ENCODE measurements at regions not wholly inside any gene's neighbourhood (a gene's known extent, or its start where the extent isn't known, plus 50 kb on each side); places are given as distances from the start of the nearest gene placed in this dataset.

GRCh38 chr3:66154444-66154861 lies 66.3 kb upstream of the SLC25A26 start:
- peaks cover 24% of the 10 kb centered on the region for H3K4me1 ChIP-seq
- peak overlapping the region; percentile 63 for H3K4me3 ChIP-seq
- no peaks in the 10 kb centered on the region for H3K9me3 ChIP-seq (replicated peaks)
- peak; percentile 19 for DNase-seq
- H3K36me3 ChIP-seq, result no peaks in the 10 kb centered on the region
- TF ChIP-seq CTCF (IDR thresholded peaks at IDR 0.05; ENCODE audit: borderline replicate concordance), result no peak
- intact Hi-C loops (cut with micrococcal nuclease), result no loop called here
- peak overlapping the region; percentile 90 for H3K27ac ChIP-seq (replicated peaks)
- H3K27me3 ChIP-seq (ENCODE audit: low read depth), result no peaks in the 10 kb centered on the region

GRCh38 chr3:66153481-66154443 lies 67.0 kb upstream of the SLC25A26 start:
- peak overlapping the region; percentile 63 for H3K4me3 ChIP-seq
- no peaks in the 10 kb centered on the region for H3K36me3 ChIP-seq
- intact Hi-C loops (cut with micrococcal nuclease), result no loop called here
- no peaks in the 10 kb centered on the region for H3K27me3 ChIP-seq (ENCODE audit: low read depth)
- no peaks in the 10 kb centered on the region for H3K9me3 ChIP-seq (replicated peaks)
- peak overlapping the region; percentile 90 for H3K27ac ChIP-seq (replicated peaks)
- DNase-seq, result no peak
- H3K4me1 ChIP-seq, result peaks cover 24% of the 10 kb centered on the region
- TF ChIP-seq CTCF (IDR thresholded peaks at IDR 0.05; ENCODE audit: borderline replicate concordance), result no peak

- no peak overlapping the region for H3K4me3 ChIP-seq
- DNase-seq, result no peak
- no peaks in the 10 kb centered on the region for H3K36me3 ChIP-seq
- no peak for TF ChIP-seq CTCF (IDR thresholded peaks at IDR 0.05; ENCODE audit: borderline replicate concordance)
- intact Hi-C loops (cut with micrococcal nuclease), result no loop called here
- peaks cover 24% of the 10 kb centered on the region for H3K4me1 ChIP-seq
- H3K27me3 ChIP-seq (ENCODE audit: low read depth), result no peaks in the 10 kb centered on the region
- no peak overlapping the region for H3K27ac ChIP-seq (replicated peaks)
- no peaks in the 10 kb centered on the region for H3K9me3 ChIP-seq (replicated peaks)
These were observed 68.5 kb upstream of the SLC25A26 start for GRCh38 chr3:66152336-66152735.

GRCh38 chr3:66150977-66151376 lies 69.8 kb upstream of the SLC25A26 start:
- no peak for TF ChIP-seq CTCF (IDR thresholded peaks at IDR 0.05; ENCODE audit: borderline replicate concordance)
- no peaks in the 10 kb centered on the region for H3K36me3 ChIP-seq

GRCh38 chr3:66149269-66149668 lies 71.5 kb upstream of the SLC25A26 start:
- Histone ChIP-seq H3K27me3 (ENCODE audit: low read depth) (no peaks in the 10 kb centered on the region), H3K4me1 (peaks cover 24% of the 10 kb centered on the region), H3K36me3 (no peaks in the 10 kb centered on the region), H3K27ac (replicated peaks) (no peak overlapping the region), H3K4me3 (no peak overlapping the region), H3K9me3 (replicated peaks) (no peaks in the 10 kb centered on the region)
- no peak for TF ChIP-seq CTCF (IDR thresholded peaks at IDR 0.05; ENCODE audit: borderline replicate concordance)
- intact Hi-C loops (cut with micrococcal nuclease), result no loop called here
- no peak for DNase-seq

More at GRCh38 chr3:66150977-66151376, 69.8 kb upstream of the SLC25A26 start:
- no peaks in the 10 kb centered on the region for H3K9me3 ChIP-seq (replicated peaks)
- H3K4me3 ChIP-seq, result no peak overlapping the region
- no peaks in the 10 kb centered on the region for H3K27me3 ChIP-seq (ENCODE audit: low read depth)
- no peak overlapping the region for H3K27ac ChIP-seq (replicated peaks)
- intact Hi-C loops (cut with micrococcal nuclease), result no loop called here
- peaks cover 24% of the 10 kb centered on the region for H3K4me1 ChIP-seq
- no peak for DNase-seq

Measured in left ventricle myocardium inferior (tissue), 1 donor.